ENCODE measurements at regions not wholly inside any gene's neighbourhood (a gene's known extent, or its start where the extent isn't known, plus 50 kb on each side); places are given as distances from the start of the nearest gene placed in this dataset.
"Not testable (repeated sequence)": the region's sequence is repeated elsewhere in the genome, so short reads cannot be mapped to it uniquely, and the experiment has no call there.

DNA sequence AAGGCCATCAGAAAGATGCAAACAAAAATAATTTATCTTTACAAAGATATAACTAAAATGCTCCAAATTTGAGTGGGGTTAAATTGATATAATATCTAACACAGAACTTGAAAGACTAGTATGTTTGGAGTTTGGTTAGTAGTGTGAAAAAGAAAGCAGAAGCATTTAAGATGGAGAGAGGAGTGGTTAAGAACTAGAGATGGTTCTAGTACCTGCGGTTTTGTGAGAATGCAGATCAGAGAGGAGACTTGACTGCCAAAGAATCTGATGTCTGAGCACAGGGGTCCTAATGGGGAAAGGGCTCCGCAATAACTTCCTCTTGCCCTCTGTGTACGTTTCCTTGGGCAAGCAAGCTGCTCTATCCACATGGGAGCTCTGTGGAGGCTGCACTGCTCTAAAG, 506.8 kb upstream of the COBL start:
- Histone ChIP-seq H3K9me3 (replicated peaks) (peaks cover 38% of the 10 kb centered on the region), H3K4me3 (no peak overlapping the region), H3K27ac (replicated peaks) (no peak overlapping the region), H3K36me3 (no peaks in the 10 kb centered on the region), H3K27me3 (ENCODE audit: low read depth) (no peaks in the 10 kb centered on the region), H3K4me1 (no peaks in the 10 kb centered on the region)
- DNase-seq: no peak
- intact Hi-C loops (cut with micrococcal nuclease): no loop called here
- TF ChIP-seq, protein P1, sequence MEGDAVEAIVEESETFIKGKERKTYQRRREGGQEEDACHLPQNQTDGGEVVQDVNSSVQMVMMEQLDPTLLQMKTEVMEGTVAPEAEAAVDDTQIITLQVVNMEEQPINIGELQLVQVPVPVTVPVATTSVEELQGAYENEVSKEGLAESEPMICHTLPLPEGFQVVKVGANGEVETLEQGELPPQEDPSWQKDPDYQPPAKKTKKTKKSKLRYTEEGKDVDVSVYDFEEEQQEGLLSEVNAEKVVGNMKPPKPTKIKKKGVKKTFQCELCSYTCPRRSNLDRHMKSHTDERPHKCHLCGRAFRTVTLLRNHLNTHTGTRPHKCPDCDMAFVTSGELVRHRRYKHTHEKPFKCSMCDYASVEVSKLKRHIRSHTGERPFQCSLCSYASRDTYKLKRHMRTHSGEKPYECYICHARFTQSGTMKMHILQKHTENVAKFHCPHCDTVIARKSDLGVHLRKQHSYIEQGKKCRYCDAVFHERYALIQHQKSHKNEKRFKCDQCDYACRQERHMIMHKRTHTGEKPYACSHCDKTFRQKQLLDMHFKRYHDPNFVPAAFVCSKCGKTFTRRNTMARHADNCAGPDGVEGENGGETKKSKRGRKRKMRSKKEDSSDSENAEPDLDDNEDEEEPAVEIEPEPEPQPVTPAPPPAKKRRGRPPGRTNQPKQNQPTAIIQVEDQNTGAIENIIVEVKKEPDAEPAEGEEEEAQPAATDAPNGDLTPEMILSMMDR (IDR thresholded peaks at IDR 0.05; ENCODE audit: borderline replicate concordance): no peak

DNA sequence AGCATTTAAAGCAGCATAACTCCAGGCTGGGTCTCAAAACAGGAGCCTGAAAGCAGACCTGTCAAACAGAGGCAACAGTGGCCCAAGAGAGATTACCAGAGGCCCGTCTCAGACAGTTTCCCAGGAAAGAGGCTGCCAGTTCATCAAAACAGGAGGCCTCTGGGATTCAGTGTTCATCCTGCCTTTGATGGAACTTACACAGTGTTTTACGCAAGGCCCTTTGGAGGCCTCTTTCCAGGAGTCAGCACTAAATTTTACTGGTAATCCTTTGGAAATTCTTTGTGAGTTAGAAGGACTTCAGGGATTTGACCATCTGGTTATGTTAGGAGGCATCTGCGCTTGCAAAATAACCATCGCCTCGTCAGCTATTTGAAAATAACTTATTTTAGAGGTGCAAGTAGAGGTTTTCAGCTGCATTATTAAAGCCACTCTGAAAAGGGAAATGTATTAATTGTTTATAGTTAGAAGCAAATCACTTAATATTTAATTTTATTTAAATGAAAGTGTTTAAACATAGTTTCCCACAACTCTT, 501.2 kb upstream of the COBL start:
- no peak overlapping the region for H3K27ac ChIP-seq (replicated peaks)
- DNase-seq: no peak
- TF ChIP-seq, protein P1 (IDR thresholded peaks at IDR 0.05; ENCODE audit: borderline replicate concordance): no peak
- H3K27me3 ChIP-seq (ENCODE audit: low read depth): no peaks in the 10 kb centered on the region
- no peaks in the 10 kb centered on the region for H3K36me3 ChIP-seq
- intact Hi-C loops (cut with micrococcal nuclease): no loop called here
- H3K4me3 ChIP-seq: no peak overlapping the region
- no peaks in the 10 kb centered on the region for H3K4me1 ChIP-seq
- H3K9me3 ChIP-seq (replicated peaks): peaks cover 37% of the 10 kb centered on the region

DNA sequence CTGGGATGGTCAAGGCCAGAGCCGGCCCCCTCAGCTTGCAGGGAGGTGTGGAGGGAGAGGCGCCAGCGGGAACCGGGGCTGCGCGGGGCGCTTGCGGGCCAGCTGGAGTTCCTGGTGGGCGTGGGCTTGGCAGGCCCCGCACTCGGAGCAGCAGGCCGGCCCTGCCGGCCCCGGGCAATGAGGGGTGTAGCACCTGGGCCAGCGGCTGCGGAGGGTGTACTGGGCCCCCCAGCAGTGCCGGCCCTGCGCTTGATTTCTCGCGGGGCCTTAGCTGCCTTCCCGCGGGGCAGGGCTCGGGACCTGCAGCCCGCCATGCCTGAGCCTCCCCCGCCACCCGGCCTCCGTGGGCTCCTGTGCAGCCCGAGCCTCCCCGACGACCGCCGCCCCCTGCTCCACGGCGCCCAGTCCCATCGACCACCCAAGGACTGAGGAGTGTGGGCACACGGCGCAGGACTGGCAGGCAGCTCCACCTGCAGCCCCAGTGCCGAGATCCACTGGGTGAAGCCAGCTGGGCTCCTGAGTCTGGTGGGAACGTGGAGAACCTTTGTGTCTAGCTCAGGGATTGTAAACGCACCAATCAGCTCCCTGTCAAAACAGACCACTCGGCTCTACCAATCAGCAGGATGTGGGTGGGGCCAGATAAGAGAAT, 489.3 kb upstream of the COBL start:
- intact Hi-C loops (cut with micrococcal nuclease); H3K9me3 ChIP-seq (replicated peaks); H3K4me3 ChIP-seq; H3K27me3 ChIP-seq (ENCODE audit: low read depth); H3K27ac ChIP-seq (replicated peaks); H3K4me1 ChIP-seq; H3K36me3 ChIP-seq; DNase-seq: not testable (repeated sequence)

DNA sequence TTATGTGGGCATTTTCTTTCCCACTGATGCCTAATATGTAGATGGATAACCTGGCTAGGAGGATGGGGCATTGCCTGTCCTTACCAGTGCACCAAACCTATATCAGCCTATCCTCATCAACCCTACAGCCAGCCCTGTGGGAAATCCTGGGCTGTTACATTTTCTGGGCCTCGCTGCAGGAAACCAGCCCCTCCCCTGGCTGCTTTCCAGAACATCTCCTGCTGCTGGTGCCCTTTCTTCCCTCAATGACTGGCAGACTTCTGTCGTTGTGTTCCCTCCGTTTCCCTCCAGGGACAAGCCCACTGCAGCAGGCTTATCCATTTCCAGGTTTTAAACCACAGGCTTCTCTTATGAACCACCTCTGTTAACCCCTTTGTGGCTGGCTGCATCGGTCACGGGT, 486.1 kb upstream of the COBL start:
- Histone ChIP-seq H3K4me1 (no peaks in the 10 kb centered on the region), H3K27ac (replicated peaks) (no peak overlapping the region), H3K27me3 (ENCODE audit: low read depth) (no peaks in the 10 kb centered on the region), H3K4me3 (no peak overlapping the region), H3K9me3 (replicated peaks) (no peaks in the 10 kb centered on the region), H3K36me3 (no peaks in the 10 kb centered on the region)
- TF ChIP-seq, protein P1 (IDR thresholded peaks at IDR 0.05; ENCODE audit: borderline replicate concordance): no peak
- intact Hi-C loops (cut with micrococcal nuclease): no loop called here
- DNase-seq: no peak

DNA sequence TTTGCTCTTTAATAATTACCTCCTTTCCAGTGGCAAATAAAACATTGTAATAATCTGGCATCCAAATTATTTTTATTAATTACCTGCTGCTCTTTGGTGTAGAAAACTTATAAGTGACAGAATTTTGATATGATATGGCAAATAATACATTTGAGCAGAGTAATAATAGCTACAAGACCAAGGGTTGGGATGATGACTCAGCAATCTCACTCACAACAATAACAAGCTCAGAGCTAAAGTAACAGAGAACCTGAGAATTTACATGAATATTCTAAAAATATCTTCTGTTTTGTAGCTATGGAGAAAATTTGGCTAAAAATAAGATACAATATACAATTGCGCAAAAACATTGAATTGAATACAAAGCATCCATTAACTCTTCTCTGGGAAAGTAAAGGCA, 480.8 kb upstream of the COBL start:
- TF ChIP-seq, protein P1 (IDR thresholded peaks at IDR 0.05; ENCODE audit: borderline replicate concordance): no peak
- Histone ChIP-seq H3K4me1 (no peaks in the 10 kb centered on the region), H3K9me3 (replicated peaks) (peaks cover 12% of the 10 kb centered on the region), H3K27me3 (ENCODE audit: low read depth) (no peaks in the 10 kb centered on the region), H3K27ac (replicated peaks) (no peak overlapping the region), H3K36me3 (no peaks in the 10 kb centered on the region), H3K4me3 (no peak overlapping the region)
- intact Hi-C loops (cut with micrococcal nuclease): no loop called here
- no peak for DNase-seq

DNA sequence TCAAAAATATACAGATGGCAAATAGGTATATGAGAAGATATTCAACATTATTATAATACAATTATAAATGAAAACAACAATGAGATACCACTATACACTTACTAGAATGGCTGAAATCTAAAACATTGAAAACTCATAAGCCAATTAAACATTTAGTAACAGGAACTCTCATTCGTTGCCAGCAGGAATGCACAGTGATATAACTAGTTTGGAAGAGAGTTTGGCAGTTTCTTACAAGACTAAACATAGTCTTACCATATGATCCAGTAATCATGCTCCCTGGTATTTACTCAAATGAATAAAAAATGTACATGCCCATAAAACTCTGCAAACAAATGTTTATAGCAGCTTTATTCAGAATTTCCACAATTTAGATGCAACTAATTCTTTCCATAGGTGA, 476.2 kb upstream of the COBL start:
- Histone ChIP-seq H3K27me3 (ENCODE audit: low read depth) (no peaks in the 10 kb centered on the region), H3K36me3 (no peaks in the 10 kb centered on the region), H3K9me3 (replicated peaks) (peaks cover 19% of the 10 kb centered on the region), H3K27ac (replicated peaks) (no peak overlapping the region), H3K4me1 (no peaks in the 10 kb centered on the region), H3K4me3 (no peak overlapping the region)
- no peak for DNase-seq
- intact Hi-C loops (cut with micrococcal nuclease): no loop called here
- TF ChIP-seq, protein P1 (IDR thresholded peaks at IDR 0.05; ENCODE audit: borderline replicate concordance): no peak
